Activated naive CD8-positive, alpha-beta T cell treated with anti-CD3 and anti-CD28 coated beads, Interleukin-2, amount 10 ng/mL, durations not matched to agents 7 days and 5 days (primary cell): ENCODE measurements at regions not wholly inside any gene's neighbourhood (a gene's known extent, or its start where the extent isn't known, plus 50 kb on each side); places are given as distances from the start of the nearest gene placed in this dataset.
"Not testable (repeated sequence)": the region's sequence is repeated elsewhere in the genome, so short reads cannot be mapped to it uniquely, and the experiment has no call there.

Experiments
- ATAC-seq: fragments of 150-1000 bp; cut with Tn5 transposase; one replicate; pipeline ENCODE4 v1.10.0; 2021; ENCODE audit warnings: low read depth, moderate library complexity
- POLR2A ChIA-PET: fragments of 350-600 bp; sonication (Branson Sonifier 250); formaldehyde crosslinking; loops from one replicate; lab custom pipeline; 2021; ENCODE audit warnings: antibody characterized with exemption; lab: Charles Lee
- DNase-seq: peaks from one replicate; pipeline ENCODE4 v3.0.0; 2021
- H3K27ac Mint-ChIP-seq: one replicate; pipeline ENCODE4 v1.8.0; 2022; ENCODE audit warnings: mild to moderate bottlenecking, mixed read lengths
- H3K27me3 Mint-ChIP-seq: one replicate; pipeline ENCODE4 v1.8.0; 2022; ENCODE audit warnings: mild to moderate bottlenecking, moderate library complexity, mixed read lengths
- H3K36me3 Mint-ChIP-seq: one replicate; pipeline ENCODE4 v1.8.0; 2021; ENCODE audit warnings: mild to moderate bottlenecking, mixed read lengths
- H3K4me1 Mint-ChIP-seq: one replicate; pipeline ENCODE4 v1.8.0; 2021; ENCODE audit warnings: mixed read lengths
- H3K4me3 Mint-ChIP-seq: one replicate; pipeline ENCODE4 v1.8.0; 2022; ENCODE audit warnings: mild to moderate bottlenecking, moderate library complexity, mixed read lengths
- H3K9me3 Mint-ChIP-seq: one replicate; pipeline ENCODE4 v1.8.0; 2021; ENCODE audit warnings: mixed read lengths

DNA sequence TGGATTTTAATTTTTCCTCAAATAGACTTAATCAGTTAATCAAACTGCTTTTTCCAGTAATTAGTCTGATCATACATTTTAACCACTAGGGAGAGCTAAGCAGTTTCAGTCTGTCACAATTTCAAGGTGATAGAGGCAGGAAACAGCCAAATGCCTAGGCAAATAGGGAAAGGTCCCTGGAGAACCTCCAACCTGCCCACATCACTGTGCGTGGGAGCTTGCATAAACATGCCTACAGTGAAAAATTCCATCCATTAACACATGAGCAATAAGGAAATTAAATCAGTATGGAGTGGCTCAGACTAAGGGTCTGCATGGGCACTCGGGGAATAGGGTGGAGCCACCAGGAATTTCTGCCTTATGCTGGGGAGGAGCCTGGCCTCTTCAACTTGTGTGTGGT is 74.6 kb downstream of the AASDHPPT start:
- H3K4me1 Mint-ChIP-seq = no peaks in the 10 kb centered on the region
- POLR2A ChIA-PET = no interaction called here
- H3K36me3 Mint-ChIP-seq = no peaks in the 10 kb centered on the region
- H3K4me3 Mint-ChIP-seq = no peak overlapping the region
- peaks cover 2% of the 10 kb centered on the region for H3K9me3 Mint-ChIP-seq
- DNase-seq (no peak), ATAC-seq (no peak)
- H3K27me3 Mint-ChIP-seq = peaks cover 7% of the 10 kb centered on the region
- no peak overlapping the region for H3K27ac Mint-ChIP-seq

DNA sequence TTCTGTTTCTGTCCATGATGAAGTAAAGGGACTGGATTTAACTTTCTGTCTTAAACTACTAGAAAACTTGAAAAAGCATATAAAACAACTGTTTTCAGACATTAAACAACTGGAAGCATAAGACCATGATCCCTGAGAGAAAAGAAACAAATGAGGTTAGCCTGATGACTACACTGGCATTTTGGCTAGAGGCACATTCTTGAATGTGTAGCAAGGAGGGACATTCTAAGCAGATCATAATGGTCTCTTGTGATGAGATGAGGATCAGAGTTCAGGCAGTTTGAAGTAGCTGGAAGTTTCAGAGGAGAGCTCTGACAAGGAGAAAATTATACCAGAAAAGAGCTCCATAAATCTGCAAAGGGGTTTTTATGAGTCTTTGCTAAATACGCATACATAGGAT is 75.4 kb downstream of the AASDHPPT start:
- no peak overlapping the region for H3K27ac Mint-ChIP-seq
- H3K4me3 Mint-ChIP-seq = no peak overlapping the region
- peaks cover 9% of the 10 kb centered on the region for H3K27me3 Mint-ChIP-seq
- H3K9me3 Mint-ChIP-seq = peaks cover 2% of the 10 kb centered on the region
- POLR2A ChIA-PET = no interaction called here
- H3K36me3 Mint-ChIP-seq = no peaks in the 10 kb centered on the region
- no peak for ATAC-seq
- DNase-seq = no peak
- H3K4me1 Mint-ChIP-seq = no peaks in the 10 kb centered on the region

DNA sequence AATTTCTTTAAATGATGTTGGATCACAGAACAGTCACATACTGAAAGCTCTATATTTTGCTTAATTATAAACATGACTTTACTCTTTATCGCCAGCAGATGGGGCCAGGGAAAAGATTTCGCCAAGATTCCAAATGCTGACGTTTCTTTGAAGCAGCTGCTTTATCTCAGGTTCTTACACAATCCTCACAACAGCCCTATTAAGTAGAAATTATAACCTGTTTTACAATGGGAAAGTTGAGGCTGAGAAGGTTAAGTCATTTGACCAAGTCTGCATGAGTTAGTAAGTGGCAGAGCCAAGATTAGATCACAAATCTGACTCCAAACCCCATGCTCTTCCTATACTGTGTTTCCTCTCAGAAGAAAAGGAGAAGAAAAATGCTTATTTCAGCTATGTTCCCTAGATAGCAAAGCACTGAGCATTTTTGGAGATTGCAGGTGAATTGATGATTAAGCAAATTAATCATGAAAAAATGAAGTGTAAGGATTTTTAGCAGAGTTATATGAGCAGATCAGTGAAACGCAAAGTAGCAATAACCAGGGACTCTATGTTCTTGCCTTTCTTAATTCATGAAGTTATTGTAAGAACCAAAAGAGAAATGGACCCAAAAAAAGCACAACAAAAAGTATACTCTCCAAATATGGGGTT is 79.0 kb downstream of the AASDHPPT start:
- ATAC-seq = no peak
- POLR2A ChIA-PET = no interaction called here
- H3K36me3 Mint-ChIP-seq = peaks cover 4% of the 10 kb centered on the region
- peaks cover 5% of the 10 kb centered on the region for H3K4me1 Mint-ChIP-seq
- peaks cover 7% of the 10 kb centered on the region for H3K27me3 Mint-ChIP-seq
- peaks cover 2% of the 10 kb centered on the region for H3K9me3 Mint-ChIP-seq
- no peak overlapping the region for H3K4me3 Mint-ChIP-seq
- no peak overlapping the region for H3K27ac Mint-ChIP-seq
- DNase-seq = no peak

DNA sequence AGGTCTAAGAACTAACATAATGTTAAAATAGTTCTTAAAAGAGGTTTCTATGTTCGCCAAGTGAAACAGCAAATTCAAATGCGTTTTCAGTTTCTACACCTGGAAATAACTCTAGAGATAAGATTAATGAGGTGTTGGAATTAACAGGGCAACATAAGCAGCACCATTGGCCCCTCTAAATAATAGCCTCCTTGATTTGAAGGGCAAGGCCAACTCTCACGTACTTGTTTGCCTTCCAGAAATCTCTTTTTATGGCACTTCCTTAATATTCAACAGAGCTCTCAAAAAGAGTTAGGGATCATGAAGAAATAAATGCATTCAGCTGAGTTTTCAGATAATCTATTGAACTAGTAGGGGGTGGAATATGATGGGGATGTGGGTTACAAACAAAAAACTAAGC is 80.9 kb downstream of the AASDHPPT start:
- DNase-seq = no peak
- H3K27me3 Mint-ChIP-seq = peaks cover 4% of the 10 kb centered on the region
- no peak overlapping the region for H3K27ac Mint-ChIP-seq
- H3K36me3 Mint-ChIP-seq = peaks cover 4% of the 10 kb centered on the region
- H3K9me3 Mint-ChIP-seq = peaks cover 3% of the 10 kb centered on the region
- no peak for ATAC-seq
- POLR2A ChIA-PET = no interaction called here
- peaks cover 5% of the 10 kb centered on the region for H3K4me1 Mint-ChIP-seq
- H3K4me3 Mint-ChIP-seq = no peak overlapping the region

DNA sequence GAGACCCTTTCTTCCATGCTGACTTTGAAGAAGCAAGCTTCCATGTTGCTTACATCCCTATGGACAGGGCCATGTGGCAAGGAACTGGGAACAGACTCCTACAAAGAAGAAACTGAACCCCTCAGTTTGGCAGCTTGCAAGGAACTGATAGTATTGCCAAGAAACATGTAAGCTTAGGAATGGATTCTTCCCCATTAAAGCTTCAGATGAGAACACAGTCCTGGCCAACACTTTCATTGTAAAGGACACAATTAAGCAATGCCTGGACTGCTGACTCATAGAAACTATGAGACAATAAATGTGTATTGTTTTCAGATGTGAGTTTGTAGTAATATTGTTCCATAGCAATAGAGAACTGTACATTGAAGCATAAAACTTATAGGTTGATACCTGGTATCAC is 82.4 kb downstream of the AASDHPPT start:
- no peak for DNase-seq
- no peak for ATAC-seq
- Mint-ChIP-seq H3K9me3 (peaks cover 3% of the 10 kb centered on the region), H3K4me1 (peaks cover 5% of the 10 kb centered on the region), H3K36me3 (peaks cover 4% of the 10 kb centered on the region), H3K4me3 (no peak overlapping the region), H3K27ac (no peak overlapping the region), H3K27me3 (peaks cover 5% of the 10 kb centered on the region)
- POLR2A ChIA-PET = no interaction called here

GRCh38 chr11:106160494-106160893 is 83.0 kb downstream of the AASDHPPT start:
- POLR2A ChIA-PET = no interaction called here
- Mint-ChIP-seq H3K36me3 (peaks cover 4% of the 10 kb centered on the region), H3K27me3 (peaks cover 7% of the 10 kb centered on the region), H3K4me3 (no peak overlapping the region), H3K9me3 (peaks cover 3% of the 10 kb centered on the region), H3K4me1 (peaks cover 5% of the 10 kb centered on the region), H3K27ac (no peak overlapping the region)
- no peak for DNase-seq
- ATAC-seq = no peak

DNA sequence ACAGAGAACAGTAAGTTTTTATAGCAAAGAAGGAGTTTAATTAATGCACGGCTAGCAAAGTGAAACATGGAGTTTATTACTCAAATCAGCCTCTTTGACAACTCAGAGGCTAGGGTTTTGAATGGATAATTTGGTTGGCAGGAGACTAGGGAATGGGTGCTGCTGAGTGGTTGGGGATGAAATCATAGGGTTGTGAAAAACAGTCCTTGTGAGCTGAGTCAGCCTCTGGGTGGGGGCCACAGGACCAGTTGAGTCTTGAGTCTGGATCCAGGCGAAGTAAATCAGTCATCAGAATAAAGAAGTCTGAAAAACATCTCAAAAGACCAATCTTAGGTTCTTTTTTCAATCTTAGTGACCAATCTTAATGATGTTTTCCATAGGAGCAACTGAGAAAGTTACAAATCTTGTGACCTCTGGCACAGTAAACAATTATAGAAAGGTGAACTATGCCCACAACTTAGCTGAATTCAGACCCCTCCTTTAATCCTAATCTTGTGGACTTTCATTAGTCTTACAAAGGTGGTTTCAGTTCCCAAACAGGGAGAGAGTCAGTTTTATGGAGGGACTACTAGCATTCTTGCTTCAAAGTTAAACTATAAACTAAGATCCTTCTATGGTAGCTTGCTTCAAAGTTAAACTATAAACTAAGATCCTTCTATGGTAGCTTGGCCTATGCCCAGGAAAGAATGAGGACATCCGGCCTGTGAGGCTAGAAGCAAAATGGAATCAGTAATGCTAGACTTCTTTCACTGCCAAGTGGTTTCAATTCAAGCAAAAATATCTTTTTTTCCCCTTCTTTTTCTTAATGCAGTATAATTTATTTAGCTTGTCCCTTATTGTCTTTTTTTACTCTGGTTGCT is 84.5 kb downstream of the AASDHPPT start:
- Mint-ChIP-seq H3K9me3 (peaks cover 13% of the 10 kb centered on the region), H3K36me3 (peaks cover 4% of the 10 kb centered on the region), H3K27ac (no peak overlapping the region), H3K4me3 (no peak overlapping the region), H3K27me3 (peaks cover 8% of the 10 kb centered on the region), H3K4me1 (peaks cover 5% of the 10 kb centered on the region)
- DNase-seq (no peak), ATAC-seq (no peak)
- POLR2A ChIA-PET = no interaction called here

DNA sequence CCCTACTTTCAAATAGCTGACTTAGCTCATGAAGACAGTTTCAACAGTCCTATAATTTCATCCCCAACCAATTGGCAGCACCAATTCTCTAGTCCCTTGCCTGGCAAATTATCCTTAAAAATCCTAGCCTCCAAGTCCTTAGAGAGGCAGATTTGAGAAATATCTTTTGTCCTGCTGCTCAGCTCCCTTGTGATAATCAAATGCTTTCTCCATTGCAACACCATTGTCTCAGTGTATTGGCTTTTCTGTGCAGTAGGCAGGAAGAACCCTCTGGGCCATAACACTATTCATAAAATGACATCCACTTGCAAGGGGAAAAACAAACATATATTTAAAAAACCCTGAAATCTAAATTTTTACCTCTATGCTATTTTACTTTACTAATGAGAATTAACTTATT is 89.6 kb downstream of the AASDHPPT start:
- Mint-ChIP-seq H3K4me3 (no peak overlapping the region), H3K4me1 (no peaks in the 10 kb centered on the region), H3K9me3 (peaks cover 16% of the 10 kb centered on the region), H3K27me3 (peaks cover 6% of the 10 kb centered on the region), H3K36me3 (no peaks in the 10 kb centered on the region), H3K27ac (no peak overlapping the region)
- DNase-seq = no peak
- POLR2A ChIA-PET = no interaction called here
- ATAC-seq = no peak

DNA sequence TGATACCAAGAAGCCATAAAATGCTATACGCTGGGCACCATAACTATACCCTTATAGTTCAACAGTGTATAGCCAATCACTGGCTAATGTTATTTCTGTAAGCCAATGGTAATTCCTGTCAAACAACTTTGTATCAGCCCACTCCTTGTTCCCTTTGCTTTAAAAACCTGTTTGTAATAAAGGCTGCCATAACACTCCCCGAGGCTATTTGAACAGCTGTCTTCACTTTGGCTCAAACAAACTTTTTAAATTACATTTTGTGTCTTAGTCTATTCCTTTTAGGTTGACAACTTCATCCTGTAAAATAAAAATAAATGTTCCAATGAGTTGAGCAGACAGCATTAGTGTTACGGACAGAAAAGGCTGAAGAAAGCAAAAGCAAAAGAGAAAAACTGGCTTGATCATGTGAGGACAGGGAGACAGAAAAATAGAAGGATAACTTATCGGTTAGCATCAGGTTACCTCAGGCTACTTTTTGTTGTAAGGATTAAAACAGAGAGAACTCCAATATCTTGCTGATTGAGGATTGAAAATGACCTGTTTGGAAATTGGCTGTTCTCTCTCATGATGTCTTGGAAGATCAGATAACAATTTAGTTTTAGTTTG is 95.0 kb downstream of the AASDHPPT start:
- Mint-ChIP-seq H3K4me3 (no peak overlapping the region), H3K36me3 (no peaks in the 10 kb centered on the region), H3K27ac (no peak overlapping the region), H3K27me3 (no peaks in the 10 kb centered on the region), H3K9me3 (peaks cover 3% of the 10 kb centered on the region), H3K4me1 (no peaks in the 10 kb centered on the region)
- POLR2A ChIA-PET = no interaction called here
- DNase-seq (no peak), ATAC-seq (no peak)

- Mint-ChIP-seq H3K9me3 (peaks cover 1% of the 10 kb centered on the region), H3K36me3 (no peaks in the 10 kb centered on the region), H3K27ac (no peak overlapping the region), H3K4me3 (no peak overlapping the region), H3K4me1 (no peaks in the 10 kb centered on the region), H3K27me3 (no peaks in the 10 kb centered on the region)
- ATAC-seq (no peak), DNase-seq (no peak)
- POLR2A ChIA-PET = no interaction called here
These were observed 95.8 kb downstream of the AASDHPPT start for GRCh38 chr11:106173291-106173690.

GRCh38 chr11:106174003-106174402 is 96.5 kb downstream of the AASDHPPT start:
- H3K4me1 Mint-ChIP-seq, H3K4me3 Mint-ChIP-seq, H3K27me3 Mint-ChIP-seq, H3K36me3 Mint-ChIP-seq, POLR2A ChIA-PET, H3K27ac Mint-ChIP-seq, H3K9me3 Mint-ChIP-seq, ATAC-seq, DNase-seq: not testable (repeated sequence)

GRCh38 chr11:106176817-106177216 is 99.4 kb downstream of the AASDHPPT start:
- H3K4me1 Mint-ChIP-seq = no peaks in the 10 kb centered on the region
- no peak overlapping the region for H3K27ac Mint-ChIP-seq
- H3K27me3 Mint-ChIP-seq = no peaks in the 10 kb centered on the region
- H3K9me3 Mint-ChIP-seq = no peaks in the 10 kb centered on the region
- no peak overlapping the region for H3K4me3 Mint-ChIP-seq
- no peaks in the 10 kb centered on the region for H3K36me3 Mint-ChIP-seq
- no peak for ATAC-seq
- POLR2A ChIA-PET = no interaction called here
- no peak for DNase-seq

- Mint-ChIP-seq H3K36me3 (no peaks in the 10 kb centered on the region), H3K4me3 (no peak overlapping the region), H3K27me3 (no peaks in the 10 kb centered on the region), H3K9me3 (no peaks in the 10 kb centered on the region), H3K4me1 (no peaks in the 10 kb centered on the region), H3K27ac (no peak overlapping the region)
- ATAC-seq (no peak), DNase-seq (no peak)
- POLR2A ChIA-PET = no interaction called here
These were observed 99.8 kb downstream of the AASDHPPT start for GRCh38 chr11:106177311-106177710.

DNA sequence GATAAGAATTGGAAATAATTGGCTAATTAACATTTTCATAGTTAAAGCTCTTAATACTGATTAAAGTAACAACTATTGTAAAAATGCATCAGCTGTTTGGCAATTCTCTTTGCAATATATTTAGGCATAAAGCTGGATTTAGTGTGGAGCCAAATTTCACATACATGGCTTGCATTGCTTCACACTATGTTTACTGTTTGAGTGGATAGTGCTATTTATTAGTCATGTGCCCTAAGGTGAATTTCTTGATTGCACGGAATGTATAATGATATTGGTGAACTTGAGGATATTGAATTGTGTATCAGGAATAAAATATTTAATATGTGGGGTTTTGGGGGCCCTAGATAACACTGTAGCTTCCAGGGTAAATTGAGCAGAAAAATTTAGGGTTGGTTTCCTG is 100.9 kb downstream of the AASDHPPT start:
- no peak for DNase-seq
- H3K36me3 Mint-ChIP-seq = no peaks in the 10 kb centered on the region
- ATAC-seq = no peak
- POLR2A ChIA-PET = no interaction called here
- H3K27ac Mint-ChIP-seq = no peak overlapping the region
- no peaks in the 10 kb centered on the region for H3K9me3 Mint-ChIP-seq
- H3K4me1 Mint-ChIP-seq = no peaks in the 10 kb centered on the region
- H3K4me3 Mint-ChIP-seq = no peak overlapping the region
- H3K27me3 Mint-ChIP-seq = no peaks in the 10 kb centered on the region
